ENCODE measurements at regions not wholly inside any gene's neighbourhood (a gene's known extent, or its start where the extent isn't known, plus 50 kb on each side); places are given as distances from the start of the nearest gene placed in this dataset.

GRCh38 chr1:222369148-222369547 lies 178.8 kb downstream of the HHIPL2 start:
- Histone ChIP-seq H3K36me3 (ENCODE audit: insufficient read depth, low read length) (no peaks in the 10 kb centered on the region), H2AFZ (ENCODE audit: low read length) (no peak overlapping the region), H3K27me3 (ENCODE audit: insufficient read depth, low read length, poor library complexity, severe bottlenecking) (no peaks in the 10 kb centered on the region), H3K4me1 (ENCODE audit: insufficient read depth, low read length, poor library complexity, severe bottlenecking) (no peaks in the 10 kb centered on the region), H3K4me2 (ENCODE audit: low read depth, low read length, poor library complexity, severe bottlenecking) (no peak overlapping the region), H3K9me2 (replicated peaks; ENCODE audit: low read depth, low read length) (no peaks in the 10 kb centered on the region), H3K9me3 (ENCODE audit: insufficient read depth, low read depth, low read length) (no peaks in the 10 kb centered on the region), H3K4me3 (ENCODE audit: low read length, poor library complexity, severe bottlenecking) (no peak overlapping the region), H3K9ac (ENCODE audit: low read depth, low read length, poor library complexity, severe bottlenecking) (no peak overlapping the region), H3K79me2 (ENCODE audit: insufficient read depth, low read length) (no peaks in the 10 kb centered on the region), H4K20me1 (ENCODE audit: insufficient read depth, low read length, poor library complexity, severe bottlenecking) (no peaks in the 10 kb centered on the region), H3F3A (ENCODE audit: low read depth) (no peaks in the 10 kb centered on the region)
- TF ChIP-seq EZH2phosphoT487 (IDR thresholded peaks at IDR 0.05; ENCODE audit: borderline replicate concordance) (no peak), CTCF (conservative IDR thresholded peaks at IDR 0.05; ENCODE audit: low read length) (no peak)

GRCh38 chr1:222358100-222358499 lies 189.8 kb downstream of the HHIPL2 start:
- no peaks in the 10 kb centered on the region for H3K79me2 ChIP-seq (ENCODE audit: insufficient read depth, low read length)
- TF ChIP-seq CTCF (conservative IDR thresholded peaks at IDR 0.05; ENCODE audit: low read length): no peak
- TF ChIP-seq EZH2phosphoT487 (IDR thresholded peaks at IDR 0.05; ENCODE audit: borderline replicate concordance): no peak
- no peaks in the 10 kb centered on the region for H3F3A ChIP-seq (ENCODE audit: low read depth)
- no peak overlapping the region for H3K4me2 ChIP-seq (ENCODE audit: low read depth, low read length, poor library complexity, severe bottlenecking)
- H3K36me3 ChIP-seq (ENCODE audit: insufficient read depth, low read length): no peaks in the 10 kb centered on the region
- H2AFZ ChIP-seq (ENCODE audit: low read length): no peak overlapping the region
- no peaks in the 10 kb centered on the region for H3K9me3 ChIP-seq (ENCODE audit: insufficient read depth, low read depth, low read length)
- H3K9me2 ChIP-seq (replicated peaks; ENCODE audit: low read depth, low read length): no peaks in the 10 kb centered on the region
- no peaks in the 10 kb centered on the region for H4K20me1 ChIP-seq (ENCODE audit: insufficient read depth, low read length, poor library complexity, severe bottlenecking)
- no peak overlapping the region for H3K9ac ChIP-seq (ENCODE audit: low read depth, low read length, poor library complexity, severe bottlenecking)
- H3K4me3 ChIP-seq (ENCODE audit: low read length, poor library complexity, severe bottlenecking): no peak overlapping the region
- H3K27me3 ChIP-seq (ENCODE audit: insufficient read depth, low read length, poor library complexity, severe bottlenecking): no peaks in the 10 kb centered on the region
- no peaks in the 10 kb centered on the region for H3K4me1 ChIP-seq (ENCODE audit: insufficient read depth, low read length, poor library complexity, severe bottlenecking)

- TF ChIP-seq CTCF (conservative IDR thresholded peaks at IDR 0.05; ENCODE audit: low read length): no peak
- no peak for TF ChIP-seq EZH2phosphoT487 (IDR thresholded peaks at IDR 0.05; ENCODE audit: borderline replicate concordance)
- no peaks in the 10 kb centered on the region for H3K9me3 ChIP-seq (ENCODE audit: insufficient read depth, low read depth, low read length)
- no peaks in the 10 kb centered on the region for H3K4me1 ChIP-seq (ENCODE audit: insufficient read depth, low read length, poor library complexity, severe bottlenecking)
- H3K9ac ChIP-seq (ENCODE audit: low read depth, low read length, poor library complexity, severe bottlenecking): no peak overlapping the region
- H3K79me2 ChIP-seq (ENCODE audit: insufficient read depth, low read length): no peaks in the 10 kb centered on the region
- no peaks in the 10 kb centered on the region for H3K9me2 ChIP-seq (replicated peaks; ENCODE audit: low read depth, low read length)
- H2AFZ ChIP-seq (ENCODE audit: low read length): no peak overlapping the region
- no peaks in the 10 kb centered on the region for H3F3A ChIP-seq (ENCODE audit: low read depth)
- no peaks in the 10 kb centered on the region for H4K20me1 ChIP-seq (ENCODE audit: insufficient read depth, low read length, poor library complexity, severe bottlenecking)
- no peaks in the 10 kb centered on the region for H3K36me3 ChIP-seq (ENCODE audit: insufficient read depth, low read length)
- no peaks in the 10 kb centered on the region for H3K27me3 ChIP-seq (ENCODE audit: insufficient read depth, low read length, poor library complexity, severe bottlenecking)
- H3K4me3 ChIP-seq (ENCODE audit: low read length, poor library complexity, severe bottlenecking): no peak overlapping the region
- no peak overlapping the region for H3K4me2 ChIP-seq (ENCODE audit: low read depth, low read length, poor library complexity, severe bottlenecking)
These were observed 190.7 kb downstream of the HHIPL2 start for GRCh38 chr1:222357252-222357651.
